LNCaP clone FGC (cell line): ENCODE measurements at regions not wholly inside any gene's neighbourhood (a gene's known extent, or its start where the extent isn't known, plus 50 kb on each side); places are given as distances from the start of the nearest gene placed in this dataset.

Experiments used
- DNase-seq: peaks from one replicate; pipeline ENCODE4 v3.0.0-alpha.2; 2011; ENCODE audit warnings: low read depth
- H3K4me3 ChIP-seq: 2 replicates; pipeline ENCODE4 v1.5.1; 2011; ENCODE audit warnings: mild to moderate bottlenecking, low read depth, low read length, control low read depth
- TF ChIP-seq, protein P1 (sequence below): IDR thresholded peaks from 2 replicates; pipeline ENCODE4 v1.5.1; 2012; ENCODE audit warnings: mild to moderate bottlenecking; ENCODE audit not compliant: control insufficient read depth, insufficient read depth; ENCODE audit errors: extremely low read depth

DNA sequence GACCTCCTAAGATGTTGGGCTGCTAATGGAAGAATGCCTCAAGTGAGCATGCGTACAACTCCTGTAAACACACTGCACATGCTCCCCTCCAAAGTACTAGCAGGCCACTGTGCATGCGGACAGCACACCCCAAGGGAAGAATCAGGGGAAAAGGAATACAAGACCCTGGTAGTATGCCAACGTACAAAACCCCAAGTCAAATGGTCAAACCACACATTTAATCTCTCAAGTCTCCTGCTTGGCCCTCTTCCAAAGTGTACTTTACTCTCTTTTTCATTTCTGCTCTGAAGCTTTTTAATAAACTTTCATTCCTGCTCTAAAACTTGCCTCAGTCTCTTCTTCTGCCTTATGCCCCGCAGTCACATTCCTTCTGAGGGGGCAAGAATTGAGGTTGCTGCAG is 466.4 kb downstream of the DMRTA1 start:
- H3K4me3 ChIP-seq, result no peak overlapping the region
- TF ChIP-seq, protein P1, sequence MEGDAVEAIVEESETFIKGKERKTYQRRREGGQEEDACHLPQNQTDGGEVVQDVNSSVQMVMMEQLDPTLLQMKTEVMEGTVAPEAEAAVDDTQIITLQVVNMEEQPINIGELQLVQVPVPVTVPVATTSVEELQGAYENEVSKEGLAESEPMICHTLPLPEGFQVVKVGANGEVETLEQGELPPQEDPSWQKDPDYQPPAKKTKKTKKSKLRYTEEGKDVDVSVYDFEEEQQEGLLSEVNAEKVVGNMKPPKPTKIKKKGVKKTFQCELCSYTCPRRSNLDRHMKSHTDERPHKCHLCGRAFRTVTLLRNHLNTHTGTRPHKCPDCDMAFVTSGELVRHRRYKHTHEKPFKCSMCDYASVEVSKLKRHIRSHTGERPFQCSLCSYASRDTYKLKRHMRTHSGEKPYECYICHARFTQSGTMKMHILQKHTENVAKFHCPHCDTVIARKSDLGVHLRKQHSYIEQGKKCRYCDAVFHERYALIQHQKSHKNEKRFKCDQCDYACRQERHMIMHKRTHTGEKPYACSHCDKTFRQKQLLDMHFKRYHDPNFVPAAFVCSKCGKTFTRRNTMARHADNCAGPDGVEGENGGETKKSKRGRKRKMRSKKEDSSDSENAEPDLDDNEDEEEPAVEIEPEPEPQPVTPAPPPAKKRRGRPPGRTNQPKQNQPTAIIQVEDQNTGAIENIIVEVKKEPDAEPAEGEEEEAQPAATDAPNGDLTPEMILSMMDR, result no peak
- DNase-seq, result no peak

DNA sequence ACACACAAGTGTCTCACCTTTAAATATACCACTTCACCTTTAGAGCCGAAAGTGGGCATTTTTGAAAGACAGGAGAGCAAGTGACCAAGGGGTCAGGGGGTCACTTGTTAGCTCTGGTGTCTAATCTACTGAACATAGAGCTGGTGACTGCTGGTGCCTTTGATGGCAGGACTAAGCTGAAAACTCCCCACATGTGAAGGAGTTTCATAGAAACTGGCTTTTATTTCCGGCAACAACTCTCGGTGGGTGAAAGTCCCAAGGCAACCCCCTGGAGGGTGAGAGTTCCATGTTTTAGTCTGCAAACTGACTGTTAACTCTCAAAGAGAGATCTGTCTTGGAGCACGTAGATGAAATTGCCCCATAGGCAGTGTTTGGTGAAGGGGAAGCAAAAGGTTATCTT is 466.9 kb downstream of the DMRTA1 start:
- H3K4me3 ChIP-seq, result no peak overlapping the region
- TF ChIP-seq, protein P1, result no peak
- DNase-seq, result no peak

DNA sequence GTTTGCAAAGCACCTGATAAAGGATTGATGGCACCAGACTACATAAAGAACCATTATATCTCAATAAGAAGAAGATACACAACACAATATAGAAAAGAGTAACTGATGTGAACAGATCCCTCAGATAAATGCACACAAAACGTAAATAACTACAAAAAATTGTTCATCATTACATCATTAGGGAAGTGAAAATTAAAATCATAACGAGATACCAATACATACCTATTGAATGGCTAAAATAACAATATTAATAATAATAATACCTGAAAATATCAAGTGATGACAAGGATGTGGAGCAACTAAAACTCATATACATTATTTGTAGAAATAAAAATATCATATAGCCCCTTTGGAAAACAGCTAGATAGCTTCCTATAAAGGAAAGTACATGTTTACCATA is 469.5 kb downstream of the DMRTA1 start:
- TF ChIP-seq, protein P1, result no peak
- DNase-seq, result no peak
- no peak overlapping the region for H3K4me3 ChIP-seq

DNA sequence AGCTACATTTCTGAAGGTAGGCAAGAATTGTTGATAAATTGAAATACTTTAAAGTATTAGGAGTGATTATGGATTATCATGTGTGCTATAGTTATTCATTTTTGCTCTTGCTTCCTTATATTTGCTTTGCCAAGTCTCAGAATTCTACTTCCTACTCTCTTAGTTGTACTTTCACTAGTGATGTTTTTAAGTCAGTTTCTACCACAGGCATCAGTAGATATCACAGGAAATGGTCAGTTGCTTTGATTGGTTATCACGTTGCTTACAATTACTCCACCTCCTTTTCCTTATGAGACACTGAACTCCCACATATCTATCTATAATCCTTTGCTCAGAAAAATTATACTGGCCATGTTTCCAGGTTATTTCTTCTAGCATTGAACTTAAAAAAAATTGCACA is 472.8 kb downstream of the DMRTA1 start:
- TF ChIP-seq, protein P1, result no peak
- no peak overlapping the region for H3K4me3 ChIP-seq
- DNase-seq, result no peak

DNA sequence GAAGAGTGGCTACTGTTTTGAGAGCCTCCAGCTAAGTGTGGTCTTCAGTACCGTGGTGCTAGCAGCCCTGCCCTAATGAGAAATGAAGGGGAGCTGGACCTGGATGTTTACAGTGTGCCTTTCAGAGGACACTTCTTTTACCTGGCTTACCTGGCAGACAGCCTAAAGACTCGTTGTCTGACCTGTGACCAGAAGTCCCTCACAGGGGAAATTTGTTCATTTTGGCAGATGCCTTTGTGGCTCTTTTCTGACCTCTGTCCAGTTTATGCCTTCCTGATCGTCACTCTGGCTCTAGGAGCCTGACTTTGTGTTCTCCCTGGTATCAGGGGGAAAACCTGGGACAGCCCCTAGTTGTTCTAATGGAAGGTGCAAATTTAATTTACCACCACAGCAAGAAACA is 475.1 kb downstream of the DMRTA1 start:
- H3K4me3 ChIP-seq, result no peak overlapping the region
- no peak for DNase-seq
- TF ChIP-seq, protein P1, result no peak

DNA sequence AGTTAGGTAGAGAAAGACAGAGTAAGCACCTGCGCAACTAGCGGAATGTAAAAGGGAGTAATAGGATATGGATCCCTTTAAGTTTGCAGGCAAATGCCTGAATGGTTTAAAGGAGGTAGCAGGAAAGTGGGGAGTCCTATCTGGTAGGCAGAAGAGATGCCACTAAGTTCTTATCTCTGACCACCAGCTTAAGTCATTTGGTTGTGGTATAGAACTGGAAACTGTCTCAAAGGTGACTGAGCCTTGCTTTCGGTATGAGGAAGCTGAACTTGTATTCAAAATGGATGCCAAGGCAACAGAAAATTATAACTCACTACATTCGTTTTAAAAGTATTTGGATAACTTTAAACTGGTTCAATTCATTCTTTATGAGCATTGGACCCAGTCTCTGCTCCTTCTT is 475.6 kb downstream of the DMRTA1 start:
- H3K4me3 ChIP-seq, result no peak overlapping the region
- TF ChIP-seq, protein P1, result no peak
- no peak for DNase-seq

DNA sequence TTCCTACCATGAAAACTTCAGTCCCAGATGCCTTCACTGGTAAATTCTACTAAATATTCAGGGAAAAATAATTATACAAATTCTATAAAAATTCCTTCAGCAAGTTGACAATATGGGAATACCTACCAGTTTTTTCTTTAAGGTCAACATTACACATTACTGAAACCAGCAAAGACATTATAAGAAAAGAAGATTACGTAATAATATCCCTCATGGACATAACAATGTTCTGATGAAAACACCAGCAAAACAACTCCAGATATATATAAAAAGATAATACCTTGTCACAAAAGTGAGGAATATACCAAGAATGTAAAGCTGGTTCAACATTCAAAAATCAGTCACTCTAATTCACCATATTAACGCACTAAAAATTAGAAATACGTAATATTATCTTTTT is 507.9 kb downstream of the DMRTA1 start:
- TF ChIP-seq, protein P1, result no peak
- no peak overlapping the region for H3K4me3 ChIP-seq
- no peak for DNase-seq
